ENCODE measurements at regions not wholly inside any gene's neighbourhood (a gene's known extent, or its start where the extent isn't known, plus 50 kb on each side); places are given as distances from the start of the nearest gene placed in this dataset.
"Not testable (repeated sequence)": the region's sequence is repeated elsewhere in the genome, so short reads cannot be mapped to it uniquely, and the experiment has no call there.

- no peaks in the 10 kb centered on the region for H3K36me3 ChIP-seq (ENCODE audit: insufficient read depth, low read length)
Observed at GRCh38 chr2:209002054-209002453, 421.8 kb upstream of the MAP2 start.

GRCh38 chr2:209005371-209005770, 418.5 kb upstream of the MAP2 start:
- H3K4me2 ChIP-seq (ENCODE audit: insufficient read depth, low read length), result no peak overlapping the region
- no peak overlapping the region for H2AFZ ChIP-seq (ENCODE audit: low read depth, low read length)
- H3K4me1 ChIP-seq (ENCODE audit: insufficient read depth, low read length), result no peaks in the 10 kb centered on the region
- H4K20me1 ChIP-seq (ENCODE audit: insufficient read depth, low read length), result no peaks in the 10 kb centered on the region
- H3K36me3 ChIP-seq (ENCODE audit: insufficient read depth, low read length), result no peaks in the 10 kb centered on the region
- TF ChIP-seq CTCF (IDR thresholded peaks at IDR 0.05; ENCODE audit: borderline replicate concordance, extremely low read depth, low read length, poor library complexity, severe bottlenecking), result no peak
- TF ChIP-seq EZH2 (IDR thresholded peaks at IDR 0.05; ENCODE audit: borderline replicate concordance, low read depth, low read length, severe bottlenecking), result no peak
- no peaks in the 10 kb centered on the region for H3K79me2 ChIP-seq (ENCODE audit: insufficient read depth, low read length)
- H3K4me3 ChIP-seq (ENCODE audit: low read depth in 1 of 2, low read length in 2 of 2), result no peak overlapping the region
- H3K27me3 ChIP-seq (ENCODE audit: insufficient read depth, low read length, poor library complexity), result no peaks in the 10 kb centered on the region
- no peak for ATAC-seq (ENCODE audit: insufficient read depth, low read depth)
- no peak for DNase-seq
- H3K9me3 ChIP-seq (ENCODE audit: insufficient read depth, low read length, severe bottlenecking), result peaks cover 11% of the 10 kb centered on the region
- H3K27ac ChIP-seq (ENCODE audit: low read length), result no peak overlapping the region
- H3K9ac ChIP-seq (ENCODE audit: low read depth, low read length), result no peak overlapping the region

More at GRCh38 chr2:209002054-209002453, 421.8 kb upstream of the MAP2 start:
- Histone ChIP-seq H4K20me1 (ENCODE audit: insufficient read depth, low read length) (no peaks in the 10 kb centered on the region), H3K4me2 (ENCODE audit: insufficient read depth, low read length) (no peak overlapping the region), H2AFZ (ENCODE audit: low read depth, low read length) (no peak overlapping the region), H3K4me1 (ENCODE audit: insufficient read depth, low read length) (no peaks in the 10 kb centered on the region), H3K4me3 (ENCODE audit: low read depth in 1 of 2, low read length in 2 of 2) (no peak overlapping the region), H3K27ac (ENCODE audit: low read length) (no peak overlapping the region), H3K79me2 (ENCODE audit: insufficient read depth, low read length) (no peaks in the 10 kb centered on the region), H3K9ac (ENCODE audit: low read depth, low read length) (no peak overlapping the region), H3K27me3 (ENCODE audit: insufficient read depth, low read length, poor library complexity) (no peaks in the 10 kb centered on the region), H3K9me3 (ENCODE audit: insufficient read depth, low read length, severe bottlenecking) (peaks cover 11% of the 10 kb centered on the region)
- ATAC-seq (ENCODE audit: insufficient read depth, low read depth) (no peak), DNase-seq (no peak)
- no peak for TF ChIP-seq EZH2 (IDR thresholded peaks at IDR 0.05; ENCODE audit: borderline replicate concordance, low read depth, low read length, severe bottlenecking)
- no peak for TF ChIP-seq CTCF (IDR thresholded peaks at IDR 0.05; ENCODE audit: borderline replicate concordance, extremely low read depth, low read length, poor library complexity, severe bottlenecking)

- Histone ChIP-seq H3K4me1 (ENCODE audit: insufficient read depth, low read length) (no peaks in the 10 kb centered on the region), H3K36me3 (ENCODE audit: insufficient read depth, low read length) (no peaks in the 10 kb centered on the region), H3K9me3 (ENCODE audit: insufficient read depth, low read length, severe bottlenecking) (peaks cover 11% of the 10 kb centered on the region), H3K9ac (ENCODE audit: low read depth, low read length) (no peak overlapping the region), H3K27me3 (ENCODE audit: insufficient read depth, low read length, poor library complexity) (no peaks in the 10 kb centered on the region), H4K20me1 (ENCODE audit: insufficient read depth, low read length) (no peaks in the 10 kb centered on the region), H2AFZ (ENCODE audit: low read depth, low read length) (no peak overlapping the region), H3K4me2 (ENCODE audit: insufficient read depth, low read length) (no peak overlapping the region), H3K4me3 (ENCODE audit: low read depth in 1 of 2, low read length in 2 of 2) (no peak overlapping the region), H3K27ac (ENCODE audit: low read length) (no peak overlapping the region), H3K79me2 (ENCODE audit: insufficient read depth, low read length) (no peaks in the 10 kb centered on the region)
- TF ChIP-seq EZH2 (IDR thresholded peaks at IDR 0.05; ENCODE audit: borderline replicate concordance, low read depth, low read length, severe bottlenecking) (no peak), CTCF (IDR thresholded peaks at IDR 0.05; ENCODE audit: borderline replicate concordance, extremely low read depth, low read length, poor library complexity, severe bottlenecking) (no peak)
- DNase-seq, result no peak
- no peak for ATAC-seq (ENCODE audit: insufficient read depth, low read depth)
Observed at GRCh38 chr2:209008636-209009287, 415.1 kb upstream of the MAP2 start.

GRCh38 chr2:209018633-209019032, 405.2 kb upstream of the MAP2 start:
- ATAC-seq (ENCODE audit: insufficient read depth, low read depth); H3K4me1 ChIP-seq (ENCODE audit: insufficient read depth, low read length); H2AFZ ChIP-seq (ENCODE audit: low read depth, low read length); H3K27ac ChIP-seq (ENCODE audit: low read length); DNase-seq; H3K4me2 ChIP-seq (ENCODE audit: insufficient read depth, low read length); H3K36me3 ChIP-seq (ENCODE audit: insufficient read depth, low read length); H3K4me3 ChIP-seq (ENCODE audit: low read depth in 1 of 2, low read length in 2 of 2); H3K27me3 ChIP-seq (ENCODE audit: insufficient read depth, low read length, poor library complexity); H3K9me3 ChIP-seq (ENCODE audit: insufficient read depth, low read length, severe bottlenecking); H3K9ac ChIP-seq (ENCODE audit: low read depth, low read length); H4K20me1 ChIP-seq (ENCODE audit: insufficient read depth, low read length); H3K79me2 ChIP-seq (ENCODE audit: insufficient read depth, low read length): not testable (repeated sequence)

All from DND-41 (cell line).